ENCODE measurements at regions not wholly inside any gene's neighbourhood (a gene's known extent, or its start where the extent isn't known, plus 50 kb on each side); places are given as distances from the start of the nearest gene placed in this dataset.

DNA sequence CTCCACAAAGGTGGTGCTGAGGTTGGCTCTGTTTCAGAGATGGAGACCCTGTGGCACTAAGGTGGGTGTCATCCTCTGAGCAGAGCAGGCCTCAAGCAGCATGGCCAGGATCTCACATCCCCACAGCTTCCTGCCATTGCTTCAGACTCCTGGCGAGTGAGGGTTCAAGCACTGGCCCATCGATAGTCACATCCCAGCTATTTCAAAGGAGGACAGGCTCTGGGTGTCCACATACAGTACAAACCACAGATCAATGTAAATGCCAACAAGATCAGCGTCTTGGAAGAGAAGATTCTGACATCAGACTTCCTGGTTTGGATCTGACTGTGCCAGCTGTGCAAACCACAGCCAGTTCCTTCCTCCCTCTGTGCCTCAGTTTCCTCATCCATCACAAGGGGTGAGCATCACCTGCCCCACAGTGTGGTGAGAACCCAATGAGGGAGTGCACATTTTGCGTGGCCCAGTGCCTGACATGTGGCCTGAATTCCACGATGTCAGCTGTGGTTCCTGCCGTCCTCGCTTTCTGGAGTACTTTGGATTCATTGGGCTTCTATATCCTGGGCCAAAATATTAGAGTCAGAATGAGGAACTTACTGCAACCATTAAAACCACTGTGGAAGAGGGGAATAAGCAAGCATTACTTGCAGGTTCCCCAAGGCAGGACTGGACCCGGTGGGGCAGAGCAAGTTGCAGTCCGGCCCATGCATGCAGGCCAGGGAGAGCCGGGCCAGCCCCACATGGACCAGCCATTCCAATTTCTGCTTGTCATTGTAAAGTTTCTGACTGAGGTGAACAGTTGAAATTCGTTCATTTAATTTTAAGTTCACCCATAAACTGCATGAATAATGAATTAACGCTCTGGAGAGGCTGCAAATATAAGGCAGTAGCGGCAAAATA lies 236.0 kb downstream of the TTLL2 start:
- no peak for TF ChIP-seq POLR2A (IDR thresholded peaks at IDR 0.05)
- TF ChIP-seq, protein P1, sequence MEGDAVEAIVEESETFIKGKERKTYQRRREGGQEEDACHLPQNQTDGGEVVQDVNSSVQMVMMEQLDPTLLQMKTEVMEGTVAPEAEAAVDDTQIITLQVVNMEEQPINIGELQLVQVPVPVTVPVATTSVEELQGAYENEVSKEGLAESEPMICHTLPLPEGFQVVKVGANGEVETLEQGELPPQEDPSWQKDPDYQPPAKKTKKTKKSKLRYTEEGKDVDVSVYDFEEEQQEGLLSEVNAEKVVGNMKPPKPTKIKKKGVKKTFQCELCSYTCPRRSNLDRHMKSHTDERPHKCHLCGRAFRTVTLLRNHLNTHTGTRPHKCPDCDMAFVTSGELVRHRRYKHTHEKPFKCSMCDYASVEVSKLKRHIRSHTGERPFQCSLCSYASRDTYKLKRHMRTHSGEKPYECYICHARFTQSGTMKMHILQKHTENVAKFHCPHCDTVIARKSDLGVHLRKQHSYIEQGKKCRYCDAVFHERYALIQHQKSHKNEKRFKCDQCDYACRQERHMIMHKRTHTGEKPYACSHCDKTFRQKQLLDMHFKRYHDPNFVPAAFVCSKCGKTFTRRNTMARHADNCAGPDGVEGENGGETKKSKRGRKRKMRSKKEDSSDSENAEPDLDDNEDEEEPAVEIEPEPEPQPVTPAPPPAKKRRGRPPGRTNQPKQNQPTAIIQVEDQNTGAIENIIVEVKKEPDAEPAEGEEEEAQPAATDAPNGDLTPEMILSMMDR (IDR thresholded peaks at IDR 0.05), result no peak
